MM.1S (cell line): ENCODE measurements at regions not wholly inside any gene's neighbourhood (a gene's known extent, or its start where the extent isn't known, plus 50 kb on each side); places are given as distances from the start of the nearest gene placed in this dataset.

Experiments
- DNase-seq: peaks from one replicate; pipeline ENCODE4 v3.0.0-alpha.2; 2015
- H2AFZ ChIP-seq: fragments of 300-600 bp; sonication (generic); 2 replicates; pipeline ENCODE4 v1.6.0; 2016; ENCODE audit warnings: antibody characterized with exemption, low read length
- H3F3A ChIP-seq: fragments of 300-600 bp; sonication (generic); 2 replicates; pipeline ENCODE4 v1.6.1; 2016; ENCODE audit warnings: mild to moderate bottlenecking, antibody characterized with exemption, low read length, moderate library complexity, mixed read lengths; ENCODE audit not compliant: insufficient read depth
- H3K27ac ChIP-seq: fragments of 300-600 bp; sonication (generic); 2 replicates; pipeline ENCODE4 v1.5.1; 2016; ENCODE audit warnings: mild to moderate bottlenecking, low read length
- H3K27me3 ChIP-seq: fragments of 300-600 bp; sonication (generic); replicated peaks from 2 replicates; pipeline ENCODE4 v1.6.0; 2016; ENCODE audit warnings: low read length; ENCODE audit not compliant: insufficient read depth
- H3K36me3 ChIP-seq: fragments of 300-600 bp; sonication (generic); replicated peaks from 2 replicates; pipeline ENCODE4 v1.6.1; 2016; ENCODE audit warnings: mild to moderate bottlenecking, low read length, mixed read lengths; ENCODE audit not compliant: insufficient read depth
- H3K4me1 ChIP-seq: fragments of 300-600 bp; sonication (generic); 2 replicates; pipeline ENCODE4 v1.6.1; 2016; ENCODE audit warnings: low read length, mixed read lengths
- H3K4me2 ChIP-seq: fragments of 300-600 bp; sonication (generic); 2 replicates; pipeline ENCODE4 v1.6.0; 2016; ENCODE audit warnings: low read depth, low read length
- H3K4me3 ChIP-seq: fragments of 300-600 bp; sonication (generic); 2 replicates; pipeline ENCODE4 v1.5.1; 2016; ENCODE audit warnings: low read length, mixed read lengths
- H3K79me2 ChIP-seq: fragments of 300-600 bp; sonication (generic); 2 replicates; pipeline ENCODE4 v1.6.1; 2016; ENCODE audit warnings: mixed run types, low read length, mixed read lengths
- H3K9ac ChIP-seq: fragments of 300-600 bp; sonication (generic); 2 replicates; pipeline ENCODE4 v1.6.1; 2016; ENCODE audit warnings: low read length, mixed read lengths
- H3K9me2 ChIP-seq: fragments of 300-600 bp; sonication (generic); replicated peaks from 2 replicates; pipeline ENCODE4 v1.6.1; 2016; ENCODE audit warnings: mild to moderate bottlenecking, low read length, mixed read lengths; ENCODE audit not compliant: insufficient read depth
- H3K9me3 ChIP-seq: fragments of 300-600 bp; sonication (generic); replicated peaks from 2 replicates; pipeline ENCODE4 v1.6.1; 2016; ENCODE audit warnings: mild to moderate bottlenecking, low read length, mixed read lengths; ENCODE audit not compliant: insufficient read depth
- H4K20me1 ChIP-seq: fragments of 300-600 bp; sonication (generic); 2 replicates; pipeline ENCODE4 v1.6.1; 2016; ENCODE audit warnings: mild to moderate bottlenecking, low read length, moderate library complexity, mixed read lengths; ENCODE audit not compliant: insufficient read depth
- CTCF ChIP-seq: fragments of 300-600 bp; sonication (generic); IDR thresholded peaks from 2 replicates; pipeline ENCODE4 v1.5.1; 2016; ENCODE audit warnings: antibody characterized with exemption, low read length, mixed read lengths
- EZH2 ChIP-seq: fragments of 300-600 bp; sonication (generic); optimal IDR thresholded peaks from 2 replicates; pipeline ENCODE3; 2017; ENCODE audit warnings: low read depth, mild to moderate bottlenecking, antibody characterized with exemption, low read length, mixed read lengths
- EZH2phosphoT487 ChIP-seq: fragments of 300-600 bp; sonication (generic); IDR thresholded peaks from 2 replicates; pipeline ENCODE4 v1.6.1; 2018; ENCODE audit warnings: antibody characterized with exemption, low read length

- no peak overlapping the region for H3K4me2 ChIP-seq
- no peaks in the 10 kb centered on the region for H3K36me3 ChIP-seq
- no peak overlapping the region for H3K9ac ChIP-seq
- H3F3A ChIP-seq, result no peaks in the 10 kb centered on the region
- H3K9me3 ChIP-seq, result no peaks in the 10 kb centered on the region
- H3K27me3 ChIP-seq, result no peaks in the 10 kb centered on the region
- no peak overlapping the region for H3K27ac ChIP-seq
- DNase-seq, result no peak
- no peaks in the 10 kb centered on the region for H4K20me1 ChIP-seq
- no peak overlapping the region for H2AFZ ChIP-seq
- H3K4me3 ChIP-seq, result no peak overlapping the region
- TF ChIP-seq EZH2 (no peak), CTCF (no peak), EZH2phosphoT487 (no peak)
- H3K9me2 ChIP-seq, result no peaks in the 10 kb centered on the region
- H3K79me2 ChIP-seq, result no peaks in the 10 kb centered on the region
- no peaks in the 10 kb centered on the region for H3K4me1 ChIP-seq
These were observed 142.0 kb downstream of the TDRD15 start for GRCh38 chr2:21265752-21266151.

- no peak for TF ChIP-seq CTCF
- TF ChIP-seq EZH2, result no peak
- TF ChIP-seq EZH2phosphoT487, result no peak
- Histone ChIP-seq H3K4me3 (no peak overlapping the region), H3K9ac (no peak overlapping the region), H2AFZ (no peak overlapping the region), H4K20me1 (no peaks in the 10 kb centered on the region), H3K4me1 (no peaks in the 10 kb centered on the region), H3K79me2 (no peaks in the 10 kb centered on the region), H3F3A (no peaks in the 10 kb centered on the region), H3K36me3 (no peaks in the 10 kb centered on the region), H3K4me2 (no peak overlapping the region), H3K27ac (no peak overlapping the region), H3K9me2 (no peaks in the 10 kb centered on the region), H3K27me3 (no peaks in the 10 kb centered on the region), H3K9me3 (no peaks in the 10 kb centered on the region)
- DNase-seq, result no peak
These were observed 143.6 kb downstream of the TDRD15 start for GRCh38 chr2:21267232-21267835.

- no peaks in the 10 kb centered on the region for H3K9me2 ChIP-seq
- no peak for TF ChIP-seq CTCF
- no peak for TF ChIP-seq EZH2
- TF ChIP-seq EZH2phosphoT487, result no peak
- H3K9ac ChIP-seq, result no peak overlapping the region
- no peak overlapping the region for H3K27ac ChIP-seq
- H3K79me2 ChIP-seq, result no peaks in the 10 kb centered on the region
- H3K4me3 ChIP-seq, result no peak overlapping the region
- no peaks in the 10 kb centered on the region for H3F3A ChIP-seq
- H3K27me3 ChIP-seq, result no peaks in the 10 kb centered on the region
- no peaks in the 10 kb centered on the region for H3K9me3 ChIP-seq
- no peaks in the 10 kb centered on the region for H4K20me1 ChIP-seq
- H3K36me3 ChIP-seq, result no peaks in the 10 kb centered on the region
- no peaks in the 10 kb centered on the region for H3K4me1 ChIP-seq
- no peak overlapping the region for H3K4me2 ChIP-seq
- no peak for DNase-seq
- no peak overlapping the region for H2AFZ ChIP-seq
These were observed 144.6 kb downstream of the TDRD15 start for GRCh38 chr2:21268197-21268877.
